ENCODE measurements at regions not wholly inside any gene's neighbourhood (a gene's known extent, or its start where the extent isn't known, plus 50 kb on each side); places are given as distances from the start of the nearest gene placed in this dataset.

DNA sequence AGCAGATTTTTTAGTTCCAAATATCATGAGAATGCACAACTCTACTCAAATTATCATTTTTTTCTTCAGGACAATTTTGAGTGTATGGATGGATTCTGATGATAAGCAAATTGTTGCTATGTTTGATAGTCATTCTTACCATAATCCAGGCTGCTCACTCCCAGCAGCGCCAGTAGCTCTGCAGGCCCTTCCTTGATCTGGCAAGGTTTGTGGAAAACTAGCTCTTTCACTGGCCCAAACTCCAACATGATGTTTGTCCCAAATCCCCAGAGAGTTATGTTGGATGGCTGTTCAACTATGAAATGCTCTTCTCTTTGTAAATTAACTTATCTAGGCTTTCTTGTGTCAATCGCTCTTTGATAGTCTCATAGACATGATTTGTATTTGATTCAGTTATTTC, 933.7 kb downstream of the DNAJB9 start:
- Histone ChIP-seq H3K4me3 (no peak overlapping the region), H3K4me1 (no peaks in the 10 kb centered on the region), H3K36me3 (no peaks in the 10 kb centered on the region), H3K27me3 (no peaks in the 10 kb centered on the region), H3K9me3 (peaks cover 0 to 7% (median 5%) of the 10 kb centered on the region in 3 donors), H3K27ac (no peak overlapping the region)
- intact Hi-C loops (cut with DNase I; ENCODE audit: low total_unique reads) = no loop called here
- DNase-seq = no peak
- TF ChIP-seq, protein P1, sequence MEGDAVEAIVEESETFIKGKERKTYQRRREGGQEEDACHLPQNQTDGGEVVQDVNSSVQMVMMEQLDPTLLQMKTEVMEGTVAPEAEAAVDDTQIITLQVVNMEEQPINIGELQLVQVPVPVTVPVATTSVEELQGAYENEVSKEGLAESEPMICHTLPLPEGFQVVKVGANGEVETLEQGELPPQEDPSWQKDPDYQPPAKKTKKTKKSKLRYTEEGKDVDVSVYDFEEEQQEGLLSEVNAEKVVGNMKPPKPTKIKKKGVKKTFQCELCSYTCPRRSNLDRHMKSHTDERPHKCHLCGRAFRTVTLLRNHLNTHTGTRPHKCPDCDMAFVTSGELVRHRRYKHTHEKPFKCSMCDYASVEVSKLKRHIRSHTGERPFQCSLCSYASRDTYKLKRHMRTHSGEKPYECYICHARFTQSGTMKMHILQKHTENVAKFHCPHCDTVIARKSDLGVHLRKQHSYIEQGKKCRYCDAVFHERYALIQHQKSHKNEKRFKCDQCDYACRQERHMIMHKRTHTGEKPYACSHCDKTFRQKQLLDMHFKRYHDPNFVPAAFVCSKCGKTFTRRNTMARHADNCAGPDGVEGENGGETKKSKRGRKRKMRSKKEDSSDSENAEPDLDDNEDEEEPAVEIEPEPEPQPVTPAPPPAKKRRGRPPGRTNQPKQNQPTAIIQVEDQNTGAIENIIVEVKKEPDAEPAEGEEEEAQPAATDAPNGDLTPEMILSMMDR (IDR thresholded peaks at IDR 0.05) = no peak

DNA sequence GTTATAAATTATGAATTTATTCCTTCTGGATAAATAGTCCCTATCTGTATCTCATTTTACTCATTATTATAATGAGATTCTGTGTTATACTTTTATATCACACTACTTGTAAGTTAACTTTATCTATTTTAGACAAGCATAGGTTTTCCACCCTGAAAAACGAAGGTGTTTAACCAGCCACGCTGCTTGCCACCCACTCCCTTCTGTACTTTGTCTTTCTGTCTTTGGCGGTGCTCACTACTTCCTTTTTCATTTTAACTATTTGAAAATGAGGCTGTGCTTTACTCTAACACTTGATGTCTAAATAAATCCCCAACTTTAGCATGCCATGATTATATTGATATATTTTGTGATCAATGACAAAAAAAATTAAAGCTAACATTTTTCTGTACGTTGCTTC, 952.9 kb downstream of the DNAJB9 start:
- Histone ChIP-seq H3K27ac (no peak overlapping the region), H3K4me1 (no peaks in the 10 kb centered on the region), H3K27me3 (no peaks in the 10 kb centered on the region), H3K4me3 (no peak overlapping the region), H3K36me3 (no peaks in the 10 kb centered on the region), H3K9me3 (no peaks in the 10 kb centered on the region)
- DNase-seq = no peak
- TF ChIP-seq, protein P1 (IDR thresholded peaks at IDR 0.05) = no peak
- intact Hi-C loops (cut with DNase I; ENCODE audit: low total_unique reads) = no loop called here

DNA sequence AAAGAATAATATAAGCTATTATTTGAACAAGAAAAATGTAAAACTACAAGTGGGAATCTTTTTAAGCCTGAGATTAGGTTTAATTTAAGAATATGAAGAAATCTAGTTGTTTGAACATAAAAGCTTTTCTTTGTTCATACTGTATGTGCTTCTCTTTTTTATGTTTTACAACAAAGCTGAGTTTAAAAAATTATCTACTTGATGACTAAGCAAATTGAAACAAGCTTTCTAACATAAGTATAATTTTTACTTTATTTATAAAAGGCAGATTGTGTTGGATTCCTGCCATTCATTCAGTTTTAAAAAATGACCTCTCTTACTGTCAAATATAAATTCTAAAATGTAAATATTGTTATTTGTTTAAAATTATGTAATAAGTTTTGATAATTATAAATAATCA, 958.2 kb downstream of the DNAJB9 start:
- no peak overlapping the region for H3K4me3 ChIP-seq
- H3K27ac ChIP-seq = no peak overlapping the region
- no peaks in the 10 kb centered on the region for H3K36me3 ChIP-seq
- H3K9me3 ChIP-seq = no peaks in the 10 kb centered on the region
- no peaks in the 10 kb centered on the region for H3K4me1 ChIP-seq
- no peaks in the 10 kb centered on the region for H3K27me3 ChIP-seq
- intact Hi-C loops (cut with DNase I; ENCODE audit: low total_unique reads) = no loop called here
- TF ChIP-seq, protein P1 (IDR thresholded peaks at IDR 0.05) = no peak
- DNase-seq = no peak

DNA sequence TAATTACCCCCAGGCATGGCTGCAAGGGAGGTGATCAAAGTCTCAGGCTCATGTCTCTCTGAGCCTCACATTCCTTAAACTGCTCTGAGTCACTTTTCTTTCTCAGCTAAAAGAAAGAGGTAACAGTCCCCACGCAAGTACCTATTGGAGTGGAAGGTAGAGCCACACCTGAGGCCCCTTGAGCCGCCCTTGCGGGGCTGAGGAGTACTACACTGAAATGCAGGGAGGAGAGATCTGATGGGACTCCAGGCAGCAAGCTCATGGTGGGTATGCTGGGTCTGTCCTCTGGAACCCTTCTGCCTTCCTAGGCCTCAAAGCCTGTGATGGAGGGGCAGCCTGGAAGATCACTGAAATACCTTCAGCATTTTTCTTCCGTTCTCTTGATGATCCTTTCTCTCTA, 960.0 kb downstream of the DNAJB9 start:
- TF ChIP-seq, protein P1 (IDR thresholded peaks at IDR 0.05) = no peak

DNA sequence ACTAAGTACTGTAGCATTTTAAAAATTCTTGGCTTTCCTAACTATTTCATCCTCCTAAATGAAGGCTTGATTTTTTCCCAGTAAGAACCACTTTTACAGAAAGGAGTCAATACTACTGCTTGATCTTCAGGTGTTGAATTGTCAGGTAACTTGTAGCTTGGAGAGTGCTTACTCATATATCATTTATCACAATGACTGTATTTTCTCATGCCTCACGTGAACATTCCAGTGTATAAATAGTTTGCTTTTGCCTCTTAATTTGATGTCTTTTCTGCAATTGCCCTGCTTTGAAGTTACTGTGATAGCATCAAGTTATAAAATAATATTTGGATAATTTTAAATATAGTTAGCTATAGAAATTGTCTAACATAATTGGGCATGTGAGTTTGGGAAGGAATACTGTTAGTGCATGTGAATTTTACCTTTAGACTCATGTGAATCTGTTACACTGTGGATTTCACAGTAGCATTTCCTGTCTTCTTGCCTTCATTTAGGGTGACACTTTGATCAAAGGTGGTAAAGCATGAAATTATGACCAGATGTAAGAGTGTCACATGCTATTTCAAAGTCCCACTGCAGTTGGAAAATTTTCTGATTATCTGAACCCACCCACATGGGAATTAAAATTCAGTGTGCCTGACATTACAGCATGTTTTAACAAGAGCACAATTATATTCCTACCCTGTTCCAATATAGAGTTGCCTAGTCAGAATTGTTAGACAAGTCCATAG, 962.8 kb downstream of the DNAJB9 start:
- no peaks in the 10 kb centered on the region for H3K36me3 ChIP-seq
- H3K27ac ChIP-seq = no peak overlapping the region
- no peaks in the 10 kb centered on the region for H3K9me3 ChIP-seq
- H3K4me3 ChIP-seq = no peak overlapping the region
- TF ChIP-seq, protein P1 (IDR thresholded peaks at IDR 0.05) = no peak
- DNase-seq = no peak
- H3K4me1 ChIP-seq = no peaks in the 10 kb centered on the region
- no peaks in the 10 kb centered on the region for H3K27me3 ChIP-seq
- intact Hi-C loops (cut with DNase I; ENCODE audit: low total_unique reads) = no loop called here

More for the DNA sequence above, 960.0 kb downstream of the DNAJB9 start:
- no peak for DNase-seq
- H3K4me1 ChIP-seq = no peaks in the 10 kb centered on the region
- no peaks in the 10 kb centered on the region for H3K9me3 ChIP-seq
- intact Hi-C loops (cut with DNase I; ENCODE audit: low total_unique reads) = no loop called here
- no peaks in the 10 kb centered on the region for H3K27me3 ChIP-seq
- H3K4me3 ChIP-seq = no peak overlapping the region
- no peaks in the 10 kb centered on the region for H3K36me3 ChIP-seq
- no peak overlapping the region for H3K27ac ChIP-seq

Measured in tibial artery (tissue), 4 donors.